Mesenchymal stem cell (in vitro differentiated cells and primary cell): ENCODE measurements at regions not wholly inside any gene's neighbourhood (a gene's known extent, or its start where the extent isn't known, plus 50 kb on each side); places are given as distances from the start of the nearest gene placed in this dataset.

ENCODE experiments used
- DNase-seq: peaks from one replicate; pipeline ENCODE4 v3.0.0-alpha.2; 2013
- H2AFZ ChIP-seq: one replicate; pipeline ENCODE4 v1.6.1; 2013; ENCODE audit warnings: low read depth, mild to moderate bottlenecking, control low read depth, inconsistent platforms, low read length, moderate library complexity
- H2AK5ac ChIP-seq: 2 replicates; pipeline ENCODE4 v1.6.1; 2013; ENCODE audit warnings: low read length, moderate library complexity, mild to moderate bottlenecking, inconsistent platforms; ENCODE audit not compliant: severe bottlenecking
- H2BK120ac ChIP-seq: one replicate; pipeline ENCODE4 v1.6.1; 2013; ENCODE audit warnings: low read depth, mild to moderate bottlenecking, inconsistent platforms, low read length, moderate library complexity
- H2BK12ac ChIP-seq, 2 experiments: one replicate each; pipeline ENCODE4 v1.6.1; 2013; ENCODE audit warnings: inconsistent platforms in 2 of 2, low read length in 2 of 2, mild to moderate bottlenecking in 2 of 2, moderate library complexity in 2 of 2, control low read depth in 1 of 2
- H2BK15ac ChIP-seq: one replicate; pipeline ENCODE4 v1.6.1; 2013; ENCODE audit warnings: mild to moderate bottlenecking, low read depth, inconsistent platforms; ENCODE audit not compliant: poor library complexity, severe bottlenecking
- H2BK5ac ChIP-seq: 2 replicates; pipeline ENCODE4 v1.6.1; 2013; ENCODE audit warnings: low read depth, mild to moderate bottlenecking, low read length, control low read depth, inconsistent platforms; ENCODE audit not compliant: poor library complexity, severe bottlenecking
- H3K14ac ChIP-seq, 2 experiments: one replicate each; pipeline ENCODE4 v1.6.1; 2013; ENCODE audit warnings: inconsistent platforms in 2 of 2, low read length in 2 of 2, control low read depth in 1 of 2, mild to moderate bottlenecking in 1 of 2, moderate library complexity in 1 of 2
- H3K18ac ChIP-seq, 2 experiments: one replicate each; pipeline ENCODE4 v1.6.1; 2013; ENCODE audit warnings: inconsistent platforms in 2 of 2, low read length in 2 of 2, control low read depth in 1 of 2, low read depth in 1 of 2, mild to moderate bottlenecking in 1 of 2
- H3K23ac ChIP-seq, 2 experiments: one replicate each; pipeline ENCODE4 v1.6.1; 2013; ENCODE audit warnings: inconsistent platforms in 2 of 2, low read length in 2 of 2, mild to moderate bottlenecking in 2 of 2, moderate library complexity in 2 of 2, control low read depth in 1 of 2
- H3K27ac ChIP-seq: 2 replicates; pipeline ENCODE4 v1.5.1; 2013; ENCODE audit warnings: mild to moderate bottlenecking, moderate library complexity, low read length, control low read depth, inconsistent platforms; ENCODE audit not compliant: poor library complexity, severe bottlenecking
- H3K27me3 ChIP-seq, 2 experiments: 2 replicates each; pipeline versions ENCODE4 v1.6.1 to v1.7.0; 2013; ENCODE audit warnings: low read length in 2 of 2, mild to moderate bottlenecking in 2 of 2, moderate library complexity in 2 of 2, control low read depth in 1 of 2, inconsistent platforms in 1 of 2; ENCODE audit not compliant: control insufficient read depth in 1 of 2, insufficient read depth in 1 of 2
- H3K36me3 ChIP-seq, 2 experiments: 2 replicates each; pipeline versions ENCODE4 v1.6.1 to v1.7.0; 2013; ENCODE audit warnings: low read length in 2 of 2, control low read depth in 1 of 2, inconsistent platforms in 1 of 2, low read depth in 1 of 2, mild to moderate bottlenecking in 1 of 2; ENCODE audit not compliant: insufficient read depth in 2 of 2, control insufficient read depth in 1 of 2
- H3K4ac ChIP-seq, 2 experiments: one replicate each; pipeline ENCODE4 v1.6.1; 2013; ENCODE audit warnings: inconsistent platforms in 2 of 2, low read length in 2 of 2, mild to moderate bottlenecking in 2 of 2, moderate library complexity in 2 of 2, control low read depth in 1 of 2, low read depth in 1 of 2
- H3K4me1 ChIP-seq: 2 replicates; pipeline ENCODE4 v1.6.1; 2013; ENCODE audit warnings: low read depth, low read length, control low read depth; ENCODE audit not compliant: control insufficient read depth, insufficient read depth
- H3K4me2 ChIP-seq: 2 replicates; pipeline ENCODE4 v1.6.1; 2013; ENCODE audit warnings: low read length, mild to moderate bottlenecking, inconsistent platforms; ENCODE audit not compliant: poor library complexity, severe bottlenecking
- H3K4me3 ChIP-seq, 2 experiments: 2 replicates each; pipeline versions ENCODE4 v1.5.1 to v1.7.0; 2013; ENCODE audit warnings: low read length in 2 of 2, mild to moderate bottlenecking in 2 of 2, control low read depth in 1 of 2, low read depth in 1 of 2; ENCODE audit not compliant: insufficient read depth in 1 of 2
- H3K79me1 ChIP-seq: replicated peaks from 2 replicates; pipeline ENCODE4 v1.6.1; 2013; ENCODE audit warnings: mild to moderate bottlenecking, control low read depth, low read length, inconsistent platforms; ENCODE audit not compliant: poor library complexity, severe bottlenecking
- H3K9ac ChIP-seq: 2 replicates; pipeline ENCODE4 v1.7.0; 2013; ENCODE audit warnings: mild to moderate bottlenecking, low read length, moderate library complexity
- H3K9me3 ChIP-seq: 2 replicates; pipeline ENCODE4 v1.7.0; 2013; ENCODE audit warnings: mild to moderate bottlenecking, low read length; ENCODE audit not compliant: control insufficient read depth
- H4K8ac ChIP-seq: one replicate; pipeline ENCODE4 v1.6.1; 2013; ENCODE audit warnings: inconsistent platforms, mild to moderate bottlenecking, low read length, moderate library complexity
- H4K91ac ChIP-seq: one replicate; pipeline ENCODE4 v1.6.1; 2013; ENCODE audit warnings: mild to moderate bottlenecking, low read length, inconsistent platforms
- WGBS: methylation state at CpG from one replicate; pipeline ENCODE4 v1.1.7; 2013; ENCODE audit warnings: mixed read lengths; 5-methylcytosine and 5-hydroxymethylcytosine counted together

DNA sequence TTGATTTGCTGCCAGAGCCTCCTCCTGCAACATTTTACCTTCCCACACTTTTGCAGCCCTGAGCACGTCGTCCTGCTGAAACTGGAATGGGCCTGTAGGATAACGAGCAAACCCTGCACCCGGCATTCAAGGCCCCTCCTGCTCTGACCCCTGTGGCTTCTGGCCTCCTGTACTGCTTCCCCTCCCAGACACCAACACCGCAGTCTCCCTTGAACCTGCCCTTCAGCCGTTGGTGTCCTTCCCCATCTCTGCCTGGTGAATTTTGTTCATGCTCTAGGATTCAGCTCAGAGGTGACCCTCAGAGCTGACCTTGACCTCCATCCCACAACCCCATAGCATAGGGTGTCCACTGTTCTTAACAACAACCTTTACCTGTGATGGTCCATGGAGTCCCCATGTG lies 535.1 kb downstream of the MATN1 start:
- Histone ChIP-seq H2AFZ (no peak overlapping the region), H3K27ac (no peak overlapping the region), H4K91ac (no peak overlapping the region), H3K79me1 (no peaks in the 10 kb centered on the region), H4K8ac (no peak overlapping the region), H2BK15ac (no peak overlapping the region), H2AK5ac (no peak overlapping the region), H3K9ac (no peak overlapping the region), H3K14ac (no peak overlapping the region), H3K4me1 (no peaks in the 10 kb centered on the region), H3K9me3 (no peaks in the 10 kb centered on the region), H3K4me3 (no peak overlapping the region), H2BK12ac (no peak overlapping the region), H3K27me3 (peaks cover 0 to 39% of the 10 kb centered on the region in 2 experiments), H2BK120ac (no peak overlapping the region), H3K36me3 (no peaks in the 10 kb centered on the region), H3K23ac (no peak overlapping the region), H2BK5ac (no peak overlapping the region), H3K18ac (no peak overlapping the region), H3K4me2 (no peak overlapping the region), H3K4ac (no peak overlapping the region)
- DNase-seq = no peak
- 60% methylated on average over 6 of the region's 6 CpGs for WGBS

DNA sequence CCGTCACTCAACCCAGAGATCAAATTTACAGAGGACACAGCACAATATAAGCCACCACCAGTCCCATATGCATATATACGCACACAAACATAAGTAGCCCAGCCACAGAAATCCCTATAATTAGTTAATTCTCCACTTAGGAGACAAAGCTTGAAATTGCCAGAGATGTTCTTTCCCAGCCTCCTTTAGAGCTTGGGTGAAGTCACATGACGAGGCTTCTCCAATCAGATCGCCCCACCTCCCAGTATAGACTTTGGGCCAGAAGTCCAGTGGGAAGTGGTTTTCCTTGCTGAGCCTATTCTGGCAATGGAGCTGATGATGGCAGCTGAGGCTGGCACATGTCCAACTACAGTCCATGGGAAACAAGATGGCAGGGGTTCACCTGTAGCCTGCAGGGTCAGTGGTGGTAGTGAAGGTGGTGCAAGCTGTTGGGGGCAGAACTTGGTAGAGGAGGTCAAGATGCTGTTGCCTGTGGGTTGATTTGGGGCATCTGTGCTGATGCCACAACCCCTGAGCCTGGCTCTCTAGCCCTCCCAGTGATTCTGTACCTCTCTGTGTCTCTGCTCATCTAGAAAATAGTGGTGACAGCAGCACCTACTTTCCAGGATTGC lies 535.9 kb downstream of the MATN1 start:
- Histone ChIP-seq H2BK120ac (no peak overlapping the region), H3K4ac (no peak overlapping the region), H3K14ac (no peak overlapping the region), H2AFZ (no peak overlapping the region), H3K4me2 (no peak overlapping the region), H2BK5ac (no peak overlapping the region), H4K91ac (no peak overlapping the region), H3K27ac (no peak overlapping the region), H3K23ac (no peak overlapping the region), H3K9me3 (no peaks in the 10 kb centered on the region), H2BK15ac (no peak overlapping the region), H3K79me1 (no peaks in the 10 kb centered on the region), H3K4me3 (no peak overlapping the region), H2AK5ac (no peak overlapping the region), H3K18ac (no peak overlapping the region), H2BK12ac (no peak overlapping the region), H3K27me3 (peaks cover 0 to 34% of the 10 kb centered on the region in 2 experiments), H3K4me1 (no peaks in the 10 kb centered on the region), H4K8ac (no peak overlapping the region), H3K9ac (no peak overlapping the region), H3K36me3 (no peaks in the 10 kb centered on the region)
- WGBS = 86% methylated on average over 4 of the region's 4 CpGs
- DNase-seq = no peak

DNA sequence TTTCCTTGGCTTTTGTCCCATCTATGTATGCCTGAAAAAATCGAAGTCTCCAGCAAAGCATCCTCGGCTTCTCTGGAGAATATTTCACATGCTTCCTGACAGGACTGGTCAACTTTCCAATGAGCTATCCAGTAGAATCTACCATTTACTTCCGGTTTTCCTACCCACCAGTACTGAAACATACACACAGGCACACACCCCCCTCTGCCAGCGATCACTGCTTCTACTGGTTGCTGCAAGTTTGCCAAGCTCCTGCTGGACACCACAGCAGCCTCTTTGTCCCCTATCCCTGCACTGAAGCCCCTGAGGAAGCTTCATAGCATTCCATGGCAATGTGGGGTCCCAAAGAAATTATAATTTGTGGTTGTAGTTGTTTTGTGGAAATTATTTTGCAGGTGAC lies 536.8 kb downstream of the MATN1 start:
- H3K27me3 ChIP-seq = peaks cover 0 to 35% of the 10 kb centered on the region in 2 experiments

GRCh38 chr1:30185809-30186208 lies 537.6 kb downstream of the MATN1 start:
- H2BK12ac ChIP-seq = no peak overlapping the region
- no peak overlapping the region for H2AK5ac ChIP-seq
- no peak overlapping the region for H2BK120ac ChIP-seq
- no peak overlapping the region for H2AFZ ChIP-seq
- no peak overlapping the region for H3K27ac ChIP-seq
- no peak overlapping the region for H3K9ac ChIP-seq
- no peak overlapping the region for H3K14ac ChIP-seq
- no peak overlapping the region for H3K4ac ChIP-seq
- H4K91ac ChIP-seq = no peak overlapping the region
- no peak overlapping the region for H2BK5ac ChIP-seq
- H4K8ac ChIP-seq = no peak overlapping the region
- no peak for DNase-seq
- 58% methylated on average over 5 of the region's 6 CpGs for WGBS
- H3K18ac ChIP-seq = no peak overlapping the region
- H3K27me3 ChIP-seq = peaks cover 4 to 35% of the 10 kb centered on the region in 2 experiments
- H3K79me1 ChIP-seq = no peaks in the 10 kb centered on the region
- no peak overlapping the region for H3K4me3 ChIP-seq
- H3K23ac ChIP-seq = no peak overlapping the region
- no peaks in the 10 kb centered on the region for H3K4me1 ChIP-seq
- H2BK15ac ChIP-seq = no peak overlapping the region
- H3K36me3 ChIP-seq = no peaks in the 10 kb centered on the region
- H3K9me3 ChIP-seq = no peaks in the 10 kb centered on the region
- H3K4me2 ChIP-seq = no peak overlapping the region

More for the DNA sequence above, 536.8 kb downstream of the MATN1 start:
- Histone ChIP-seq H3K4me3 (no peak overlapping the region), H4K91ac (no peak overlapping the region), H3K18ac (no peak overlapping the region), H2BK15ac (no peak overlapping the region), H3K79me1 (no peaks in the 10 kb centered on the region), H3K4me2 (no peak overlapping the region), H2AFZ (no peak overlapping the region), H4K8ac (no peak overlapping the region), H3K4ac (no peak overlapping the region), H3K9me3 (no peaks in the 10 kb centered on the region), H2BK12ac (no peak overlapping the region), H3K23ac (no peak overlapping the region), H2BK5ac (no peak overlapping the region), H3K36me3 (no peaks in the 10 kb centered on the region), H3K14ac (no peak overlapping the region), H2AK5ac (no peak overlapping the region), H3K9ac (no peak overlapping the region), H2BK120ac (no peak overlapping the region), H3K27ac (no peak overlapping the region), H3K4me1 (no peaks in the 10 kb centered on the region)
- whole genome bisulfite sequencing = 49% methylated on average over 4 of the region's 4 CpGs
- DNase-seq = no peak
